ENCODE measurements at regions not wholly inside any gene's neighbourhood (a gene's known extent, or its start where the extent isn't known, plus 50 kb on each side); places are given as distances from the start of the nearest gene placed in this dataset.

- FAIRE-seq (no peak), DNase-seq (no peak)
- no peaks in the 10 kb centered on the region for H3K27me3 ChIP-seq (ENCODE audit: control insufficient read depth, insufficient read depth, low read length)
- H3K9me3 ChIP-seq (ENCODE audit: control insufficient read depth in 2 of 3, insufficient read depth in 1 of 3, low read length in 3 of 3): no peaks in the 10 kb centered on the region
- no peak for TF ChIP-seq CTCF (IDR thresholded peaks at IDR 0.05; ENCODE audit: borderline replicate concordance, extremely low read depth, insufficient read depth)
- no peaks in the 10 kb centered on the region for H3K36me3 ChIP-seq (ENCODE audit: control insufficient read depth in 2 of 3, insufficient read depth in 3 of 3, low read length in 3 of 3)
- intact Hi-C loops (cut with DNase I): no loop called here
- H3K4me3 ChIP-seq (ENCODE audit: low read length in 3 of 3): no peak overlapping the region
- H3K27ac ChIP-seq (ENCODE audit: low read depth in 2 of 2, low read length in 2 of 2): no peak overlapping the region
- no peak overlapping the region for H3K9ac ChIP-seq (ENCODE audit: low read length in 3 of 3)
- no peaks in the 10 kb centered on the region for H3K4me1 ChIP-seq (ENCODE audit: control insufficient read depth in 2 of 3, insufficient read depth in 2 of 3, low read depth in 1 of 3, low read length in 3 of 3)
Observed at GRCh38 chr11:29200791-29201562, 815.9 kb downstream of the KCNA4 start.

GRCh38 chr11:29190313-29190712 lies 826.5 kb downstream of the KCNA4 start:
- no peak overlapping the region for H3K9ac ChIP-seq (ENCODE audit: low read length in 3 of 3)
- H3K9me3 ChIP-seq (ENCODE audit: control insufficient read depth in 2 of 3, insufficient read depth in 1 of 3, low read length in 3 of 3): no peaks in the 10 kb centered on the region
- no peak overlapping the region for H3K27ac ChIP-seq (ENCODE audit: low read depth in 2 of 2, low read length in 2 of 2)
- H3K27me3 ChIP-seq (ENCODE audit: control insufficient read depth, insufficient read depth, low read length): no peaks in the 10 kb centered on the region
- FAIRE-seq (no peak), DNase-seq (no peak)
- no peaks in the 10 kb centered on the region for H3K4me1 ChIP-seq (ENCODE audit: control insufficient read depth in 2 of 3, insufficient read depth in 2 of 3, low read depth in 1 of 3, low read length in 3 of 3)
- no peak for TF ChIP-seq CTCF (IDR thresholded peaks at IDR 0.05; ENCODE audit: borderline replicate concordance, extremely low read depth, insufficient read depth)
- intact Hi-C loops (cut with DNase I): no loop called here
- H3K4me3 ChIP-seq (ENCODE audit: low read length in 3 of 3): no peak overlapping the region
- H3K36me3 ChIP-seq (ENCODE audit: control insufficient read depth in 2 of 3, insufficient read depth in 3 of 3, low read length in 3 of 3): no peaks in the 10 kb centered on the region

- Histone ChIP-seq H3K27me3 (ENCODE audit: control insufficient read depth, insufficient read depth, low read length) (no peaks in the 10 kb centered on the region), H3K27ac (ENCODE audit: low read depth in 2 of 2, low read length in 2 of 2) (no peak overlapping the region), H3K4me3 (ENCODE audit: low read length in 3 of 3) (no peak overlapping the region), H3K9ac (ENCODE audit: low read length in 3 of 3) (no peak overlapping the region), H3K9me3 (ENCODE audit: control insufficient read depth in 2 of 3, insufficient read depth in 1 of 3, low read length in 3 of 3) (no peaks in the 10 kb centered on the region), H3K4me1 (ENCODE audit: control insufficient read depth in 2 of 3, insufficient read depth in 2 of 3, low read depth in 1 of 3, low read length in 3 of 3) (no peaks in the 10 kb centered on the region), H3K36me3 (ENCODE audit: control insufficient read depth in 2 of 3, insufficient read depth in 3 of 3, low read length in 3 of 3) (no peaks in the 10 kb centered on the region)
- no peak for TF ChIP-seq CTCF (IDR thresholded peaks at IDR 0.05; ENCODE audit: borderline replicate concordance, extremely low read depth, insufficient read depth)
- no peak for FAIRE-seq
- intact Hi-C loops (cut with DNase I): no loop called here
- peak in 3 of 5 donors; percentile 14 to 64 (median 59) for DNase-seq
Observed at GRCh38 chr11:29187215-29187614, 829.6 kb downstream of the KCNA4 start.

Data from kidney (tissue), 13 donors.